ENCODE measurements at regions not wholly inside any gene's neighbourhood (a gene's known extent, or its start where the extent isn't known, plus 50 kb on each side); places are given as distances from the start of the nearest gene placed in this dataset.

- Histone ChIP-seq H3K9me2 (replicated peaks; ENCODE audit: low read length) (no peaks in the 10 kb centered on the region), H3K27me3 (ENCODE audit: low read length) (no peaks in the 10 kb centered on the region), H3K36me3 (ENCODE audit: low read depth, low read length) (no peaks in the 10 kb centered on the region), H3K4me2 (ENCODE audit: low read length) (no peak overlapping the region), H3K9me3 (ENCODE audit: low read length) (no peaks in the 10 kb centered on the region), H3K27ac (ENCODE audit: low read length) (no peak overlapping the region), H3K9ac (ENCODE audit: low read length) (no peak overlapping the region), H3F3A (ENCODE audit: low read length, unreplicated experiment) (no peaks in the 10 kb centered on the region), H2AFZ (ENCODE audit: low read length) (no peak overlapping the region), H3K4me3 (ENCODE audit: low read length) (no peak overlapping the region), H4K20me1 (ENCODE audit: low read length) (no peaks in the 10 kb centered on the region), H3K4me1 (ENCODE audit: insufficient read depth, low read length) (no peaks in the 10 kb centered on the region), H3K79me2 (ENCODE audit: low read length) (no peaks in the 10 kb centered on the region)
- ATAC-seq = no peak
- no TSS peak for BruUV-seq (replicated peaks)
- TF ChIP-seq EZH2 (IDR thresholded peaks at IDR 0.05; ENCODE audit: low read length, unreplicated experiment) (no peak), EZH2phosphoT487 (IDR thresholded peaks at IDR 0.05; ENCODE audit: borderline replicate concordance, low read length) (no peak), CTCF (conservative IDR thresholded peaks at IDR 0.05; ENCODE audit: low read depth, low read length) (no peak)
- no peak for DNase-seq
- ChIA-PET CTCF (interaction anchor here (0.6 kb wide), 1 partner anchor 1363 kb away, joined by 7 read pairs; no protein-coding TSS in a partner anchor), POLR2A (ENCODE audit: unreplicated experiment) (no interaction called here)
- intact Hi-C loops (cut with micrococcal nuclease) = no loop called here
Measured at GRCh38 chr13:71285700-71286099, 581.3 kb downstream of the DACH1 start.

- H3K9me3 ChIP-seq (ENCODE audit: low read length) = no peaks in the 10 kb centered on the region
- no peaks in the 10 kb centered on the region for H3K4me1 ChIP-seq (ENCODE audit: insufficient read depth, low read length)
- H4K20me1 ChIP-seq (ENCODE audit: low read length) = no peaks in the 10 kb centered on the region
- H3K4me2 ChIP-seq (ENCODE audit: low read length) = no peak overlapping the region
- ATAC-seq (no peak), DNase-seq (no peak)
- H3K27ac ChIP-seq (ENCODE audit: low read length) = no peak overlapping the region
- no peaks in the 10 kb centered on the region for H3F3A ChIP-seq (ENCODE audit: low read length, unreplicated experiment)
- H2AFZ ChIP-seq (ENCODE audit: low read length) = no peak overlapping the region
- H3K27me3 ChIP-seq (ENCODE audit: low read length) = no peaks in the 10 kb centered on the region
- no peak overlapping the region for H3K4me3 ChIP-seq (ENCODE audit: low read length)
- H3K36me3 ChIP-seq (ENCODE audit: low read depth, low read length) = no peaks in the 10 kb centered on the region
- no TSS peak for BruUV-seq (replicated peaks)
- intact Hi-C loops (cut with micrococcal nuclease) = no loop called here
- no peaks in the 10 kb centered on the region for H3K79me2 ChIP-seq (ENCODE audit: low read length)
- H3K9ac ChIP-seq (ENCODE audit: low read length) = no peak overlapping the region
- no peaks in the 10 kb centered on the region for H3K9me2 ChIP-seq (replicated peaks; ENCODE audit: low read length)
- ChIA-PET POLR2A (ENCODE audit: unreplicated experiment) (no interaction called here), CTCF (no interaction called here)
- TF ChIP-seq EZH2phosphoT487 (IDR thresholded peaks at IDR 0.05; ENCODE audit: borderline replicate concordance, low read length) (no peak), CTCF (conservative IDR thresholded peaks at IDR 0.05; ENCODE audit: low read depth, low read length) (no peak), EZH2 (IDR thresholded peaks at IDR 0.05; ENCODE audit: low read length, unreplicated experiment) (no peak)
Measured at GRCh38 chr13:71278512-71278911, 588.5 kb downstream of the DACH1 start.

- Histone ChIP-seq H3K27ac (ENCODE audit: low read length) (no peak overlapping the region), H3K4me1 (ENCODE audit: insufficient read depth, low read length) (no peaks in the 10 kb centered on the region), H3K27me3 (ENCODE audit: low read length) (no peaks in the 10 kb centered on the region), H2AFZ (ENCODE audit: low read length) (no peak overlapping the region), H3K36me3 (ENCODE audit: low read depth, low read length) (no peaks in the 10 kb centered on the region), H4K20me1 (ENCODE audit: low read length) (no peaks in the 10 kb centered on the region), H3K9me3 (ENCODE audit: low read length) (no peaks in the 10 kb centered on the region), H3K79me2 (ENCODE audit: low read length) (no peaks in the 10 kb centered on the region), H3F3A (ENCODE audit: low read length, unreplicated experiment) (no peaks in the 10 kb centered on the region), H3K9me2 (replicated peaks; ENCODE audit: low read length) (no peaks in the 10 kb centered on the region), H3K4me2 (ENCODE audit: low read length) (no peak overlapping the region), H3K9ac (ENCODE audit: low read length) (no peak overlapping the region), H3K4me3 (ENCODE audit: low read length) (no peak overlapping the region)
- ChIA-PET CTCF (no interaction called here), POLR2A (ENCODE audit: unreplicated experiment) (no interaction called here)
- BruUV-seq (replicated peaks) = no TSS peak
- intact Hi-C loops (cut with micrococcal nuclease) = no loop called here
- no peak for ATAC-seq
- no peak for TF ChIP-seq CTCF (conservative IDR thresholded peaks at IDR 0.05; ENCODE audit: low read depth, low read length)
- no peak for TF ChIP-seq EZH2phosphoT487 (IDR thresholded peaks at IDR 0.05; ENCODE audit: borderline replicate concordance, low read length)
- no peak for TF ChIP-seq EZH2 (IDR thresholded peaks at IDR 0.05; ENCODE audit: low read length, unreplicated experiment)
- no peak for DNase-seq
Measured at GRCh38 chr13:71274923-71275608, 591.9 kb downstream of the DACH1 start.
